GM23338 (cell line): ENCODE measurements at regions not wholly inside any gene's neighbourhood (a gene's known extent, or its start where the extent isn't known, plus 50 kb on each side); places are given as distances from the start of the nearest gene placed in this dataset.

Source experiments
- ATAC-seq: fragments of 200-7000 bp; cut with Tn5 transposase; 3 replicates; pipeline ENCODE4 v1.9.1; 2020
- DNase-seq: peaks from one replicate; pipeline ENCODE4 v3.0.0-alpha.2; 2015; ENCODE audit warnings: low spot score
- H2AFZ ChIP-seq: fragments of 200-600 bp; sonication (generic); 2 replicates; pipeline ENCODE4 v1.8.0; 2016; ENCODE audit warnings: antibody characterized with exemption, mild to moderate bottlenecking, moderate library complexity
- H3F3A ChIP-seq: fragments of 200-600 bp; sonication (generic); replicated peaks from 2 replicates; pipeline ENCODE4 v1.8.0; 2017; ENCODE audit warnings: antibody characterized with exemption, mixed run types, low read depth
- H3K27ac ChIP-seq: fragments of 200-600 bp; sonication (generic); 2 replicates; pipeline ENCODE4 v1.6.1; 2016; ENCODE audit warnings: low read depth
- H3K27me3 ChIP-seq: fragments of 200-600 bp; sonication (generic); 2 replicates; pipeline ENCODE4 v1.8.0; 2016; ENCODE audit warnings: mild to moderate bottlenecking, mixed run types, moderate library complexity; ENCODE audit not compliant: insufficient read depth
- H3K36me3 ChIP-seq: fragments of 200-600 bp; sonication (generic); 2 replicates; pipeline ENCODE4 v1.8.0; 2016; ENCODE audit warnings: mild to moderate bottlenecking; ENCODE audit not compliant: insufficient read depth
- H3K4me1 ChIP-seq: fragments of 200-600 bp; sonication (generic); 2 replicates; pipeline ENCODE4 v1.8.0; 2016; ENCODE audit warnings: mild to moderate bottlenecking, moderate library complexity; ENCODE audit not compliant: insufficient read depth
- H3K4me2 ChIP-seq: fragments of 200-600 bp; sonication (generic); 2 replicates; pipeline ENCODE4 v1.7.1; 2017; ENCODE audit warnings: mixed run types
- H3K4me3 ChIP-seq: fragments of 200-600 bp; sonication (generic); 2 replicates; pipeline ENCODE4 v1.6.1; 2016; ENCODE audit warnings: mixed run types
- H3K79me2 ChIP-seq: fragments of 200-600 bp; sonication (generic); replicated peaks from 2 replicates; pipeline ENCODE4 v1.8.0; 2017; ENCODE audit warnings: mild to moderate bottlenecking; ENCODE audit not compliant: insufficient read depth
- H3K9me2 ChIP-seq: fragments of 200-600 bp; sonication (generic); 2 replicates; pipeline ENCODE4 v1.8.0; 2017; ENCODE audit not compliant: insufficient read depth
- H4K20me1 ChIP-seq: fragments of 200-600 bp; sonication (generic); replicated peaks from 2 replicates; pipeline ENCODE4 v1.8.0; 2017; ENCODE audit warnings: mild to moderate bottlenecking; ENCODE audit not compliant: insufficient read depth
- H3K27ac Mint-ChIP-seq: 2 replicates; pipeline ENCODE4 v1.8.0; 2020; ENCODE audit warnings: inconsistent platforms, mild to moderate bottlenecking, moderate library complexity, mixed read lengths
- H3K27me3 Mint-ChIP-seq: 3 replicates; pipeline ENCODE4 v1.8.0; 2022; ENCODE audit warnings: low read depth, mild to moderate bottlenecking, moderate library complexity, mixed read lengths, inconsistent platforms; ENCODE audit not compliant: insufficient read depth, poor library complexity
- H3K36me3 Mint-ChIP-seq: 3 replicates; pipeline ENCODE4 v1.8.0; 2021; ENCODE audit warnings: low read depth, mild to moderate bottlenecking, inconsistent platforms, moderate library complexity, mixed read lengths
- H3K4me1 Mint-ChIP-seq: 3 replicates; pipeline ENCODE4 v1.8.0; 2020; ENCODE audit warnings: mild to moderate bottlenecking, inconsistent platforms, mixed read lengths
- H3K4me3 Mint-ChIP-seq: 3 replicates; pipeline ENCODE4 v1.8.0; 2021; ENCODE audit warnings: moderate library complexity, mild to moderate bottlenecking, inconsistent platforms, mixed read lengths
- H3K9me3 Mint-ChIP-seq: 3 replicates; pipeline ENCODE4 v1.8.0; 2020; ENCODE audit warnings: moderate library complexity, mild to moderate bottlenecking, inconsistent platforms, mixed read lengths
- CTCF ChIP-seq, 2 experiments: fragments of 200-600 bp in 1 of 2; sonication (generic) in 1 of 2; conservative IDR thresholded peaks; 2 replicates each; pipeline versions ENCODE4 v1.5.1 to v1.6.1; 2016 to 2017; ENCODE audit warnings: antibody characterized with exemption in 2 of 2, low read depth in 2 of 2, mild to moderate bottlenecking in 2 of 2, moderate library complexity in 1 of 2
- ETS1 ChIP-seq: IDR thresholded peaks from 2 replicates; pipeline ENCODE4 v1.6.1; 2016; ENCODE audit warnings: antibody characterized with exemption
- EZH2phosphoT487 ChIP-seq: fragments of 200-600 bp; sonication (generic); IDR thresholded peaks from one replicate; pipeline ENCODE4 v1.8.1; 2018; ENCODE audit warnings: antibody characterized with exemption; ENCODE audit not compliant: unreplicated experiment
- JUNB ChIP-seq: IDR thresholded peaks from one replicate; pipeline ENCODE4 v1.6.1; 2016; ENCODE audit warnings: antibody characterized with exemption; ENCODE audit not compliant: unreplicated experiment
- NANOG ChIP-seq: IDR thresholded peaks from 2 replicates; pipeline ENCODE4 v1.6.1; 2016; ENCODE audit warnings: antibody characterized with exemption, borderline replicate concordance
- REST ChIP-seq: IDR thresholded peaks from one replicate; pipeline ENCODE4 v1.6.1; 2018; ENCODE audit warnings: antibody characterized with exemption; ENCODE audit not compliant: unreplicated experiment
- STAT1 ChIP-seq: IDR thresholded peaks from one replicate; pipeline ENCODE4 v1.6.1; 2016; ENCODE audit warnings: antibody characterized with exemption; ENCODE audit not compliant: unreplicated experiment
- ZNF331 ChIP-seq: fragments of 250-450 bp; sonication (Bioruptor Pico); IDR thresholded peaks from 2 replicates; pipeline ENCODE4 v1.5.0; 2020; ENCODE audit warnings: low read depth, mild to moderate bottlenecking, moderate library complexity
- ZNF462 ChIP-seq: fragments of 250-450 bp; sonication (Bioruptor Pico); IDR thresholded peaks from 2 replicates; pipeline ENCODE4 v1.5.0; 2020; ENCODE audit warnings: mild to moderate bottlenecking, moderate library complexity

GRCh38 chr5:61970218-61970617 is 335.8 kb upstream of the KIF2A start:
- ATAC-seq = no peak
- H3K4me3 Mint-ChIP-seq = no peak overlapping the region

More at GRCh38 chr5:61970218-61970617, 335.8 kb upstream of the KIF2A start:
- H3K4me1 ChIP-seq = no peaks in the 10 kb centered on the region; the same call in 1 of the 2 replicates
- TF ChIP-seq JUNB (no peak), CTCF (conservative IDR thresholded peaks at IDR 0.05; ENCODE audit: low read depth in 2 of 2) (no peak), REST (no peak), ZNF462 (CRISPR knock-in tag) (no peak), STAT1 (no peak), NANOG (no peak), ZNF331 (CRISPR knock-in tag) (no peak), EZH2phosphoT487 (no peak), ETS1 (no peak)
- peaks cover 5% of the 10 kb centered on the region; the same call in 1 of the 2 replicates for H3K9me2 ChIP-seq
- no peak overlapping the region for H2AFZ ChIP-seq
- H3K4me3 ChIP-seq = no peak overlapping the region
- DNase-seq = no peak
- H3K27ac ChIP-seq = no peak overlapping the region
- no peaks in the 10 kb centered on the region for H4K20me1 ChIP-seq
- no peaks in the 10 kb centered on the region for H3K27me3 ChIP-seq
- no peak overlapping the region for H3K4me2 ChIP-seq
- no peaks in the 10 kb centered on the region for H3K27me3 Mint-ChIP-seq
- no peaks in the 10 kb centered on the region for H3K36me3 Mint-ChIP-seq
- H3K27ac Mint-ChIP-seq = no peak overlapping the region
- no peaks in the 10 kb centered on the region for H3K36me3 ChIP-seq
- no peaks in the 10 kb centered on the region for H3K79me2 ChIP-seq
- H3K9me3 Mint-ChIP-seq = no peaks in the 10 kb centered on the region
- no peaks in the 10 kb centered on the region for H3F3A ChIP-seq
- H3K4me1 Mint-ChIP-seq = peaks cover 9% of the 10 kb centered on the region; the same call in 1 of the 3 replicates
